Glutamatergic neuron (in vitro differentiated cells): ENCODE measurements at regions not wholly inside any gene's neighbourhood (a gene's known extent, or its start where the extent isn't known, plus 50 kb on each side); places are given as distances from the start of the nearest gene placed in this dataset.

Experiments
- DNase-seq: peaks from one replicate; pipeline ENCODE4 v3.0.0; 2022
- H3K27ac Mint-ChIP-seq: one replicate; pipeline ENCODE4 v1.8.0; 2020; ENCODE audit warnings: mild to moderate bottlenecking, mixed read lengths, inconsistent platforms; ENCODE audit not compliant: unreplicated experiment
- H3K27me3 Mint-ChIP-seq: one replicate; pipeline ENCODE4 v1.8.0; 2020; ENCODE audit warnings: mild to moderate bottlenecking, moderate library complexity, mixed read lengths, inconsistent platforms; ENCODE audit not compliant: unreplicated experiment
- H3K36me3 Mint-ChIP-seq: one replicate; pipeline ENCODE4 v1.8.0; 2020; ENCODE audit warnings: mild to moderate bottlenecking, mixed read lengths, inconsistent platforms; ENCODE audit not compliant: unreplicated experiment
- H3K4me1 Mint-ChIP-seq: one replicate; pipeline ENCODE4 v1.8.0; 2020; ENCODE audit warnings: mild to moderate bottlenecking, low read depth, mixed read lengths, inconsistent platforms; ENCODE audit not compliant: unreplicated experiment
- H3K4me3 Mint-ChIP-seq: one replicate; pipeline ENCODE4 v1.8.0; 2020; ENCODE audit warnings: mild to moderate bottlenecking, mixed read lengths, inconsistent platforms; ENCODE audit not compliant: unreplicated experiment
- H3K9me3 Mint-ChIP-seq: one replicate; pipeline ENCODE4 v1.8.0; 2020; ENCODE audit warnings: mild to moderate bottlenecking, moderate library complexity, mixed read lengths, inconsistent platforms; ENCODE audit not compliant: unreplicated experiment
- TF ChIP-seq, protein P1 (sequence below): fragments of 200-600 bp; sonication (generic); IDR thresholded peaks from one replicate; pipeline ENCODE4 v1.5.0; 2021; ENCODE audit not compliant: partially characterized antibody, unreplicated experiment

DNA sequence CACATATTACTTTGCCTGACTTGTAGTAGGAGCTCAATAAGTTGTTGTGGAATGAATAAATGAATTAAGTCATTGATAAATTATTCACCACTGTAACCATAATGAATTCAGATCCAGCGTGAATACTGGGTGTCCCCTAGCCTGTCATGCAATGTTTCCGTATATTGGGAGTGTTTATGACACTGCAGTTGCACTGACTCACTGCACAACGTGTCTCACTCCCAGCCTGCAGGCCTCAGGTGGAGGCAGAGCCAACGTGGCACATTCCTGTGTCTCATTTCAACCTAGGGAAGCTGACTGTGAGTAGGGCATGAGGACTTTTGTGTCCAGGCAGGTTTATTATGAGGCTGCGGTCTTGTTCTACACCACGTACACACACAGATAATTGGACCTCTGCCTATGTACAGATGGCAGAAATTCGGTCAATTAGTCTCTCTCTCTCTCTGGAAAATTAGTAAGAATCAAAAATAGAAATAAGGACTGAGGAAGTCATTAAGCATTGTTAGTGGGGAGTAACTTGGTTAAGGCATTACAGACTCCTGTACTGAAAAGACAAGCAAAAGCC is 299.1 kb upstream of the IGFBP3 start:
- no peaks in the 10 kb centered on the region for H3K36me3 Mint-ChIP-seq

DNA sequence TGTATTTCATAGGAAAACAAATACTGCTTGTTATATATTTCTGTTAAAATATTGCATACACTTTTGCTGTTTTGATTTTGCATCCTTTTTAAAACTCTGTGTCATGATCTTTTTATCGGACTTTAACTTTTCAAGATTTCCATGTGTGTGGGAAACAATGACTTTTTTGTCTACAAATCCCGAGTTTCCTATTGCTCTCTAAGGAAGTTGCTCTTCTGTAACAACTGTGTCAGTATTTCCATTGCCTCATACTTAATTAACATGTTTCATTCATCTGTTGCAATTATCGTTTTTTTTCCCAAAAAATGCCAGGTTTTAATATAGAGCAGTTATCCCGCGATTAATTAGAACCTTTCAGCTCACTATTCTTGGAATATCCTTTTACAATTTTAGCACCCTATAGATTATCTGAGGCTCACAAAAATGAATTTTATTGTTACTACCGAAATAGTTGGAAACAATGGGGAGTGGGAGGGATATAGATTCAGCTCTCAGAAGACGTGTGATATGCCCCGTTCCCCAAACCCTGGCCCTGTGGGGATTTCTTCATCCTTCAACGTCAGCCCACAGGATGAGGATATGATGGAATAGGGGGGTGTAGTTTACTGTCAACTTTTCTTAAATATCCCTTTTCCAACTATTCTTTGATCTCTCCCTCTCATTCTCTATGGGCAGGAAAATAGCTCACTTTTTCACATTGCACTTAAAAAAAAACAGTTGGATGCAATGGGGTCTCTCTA is 297.6 kb upstream of the IGFBP3 start:
- H3K9me3 Mint-ChIP-seq = no peaks in the 10 kb centered on the region
- H3K36me3 Mint-ChIP-seq = no peaks in the 10 kb centered on the region
- no peak overlapping the region for H3K4me3 Mint-ChIP-seq
- DNase-seq = no peak
- H3K27ac Mint-ChIP-seq = no peak overlapping the region
- no peaks in the 10 kb centered on the region for H3K27me3 Mint-ChIP-seq
- TF ChIP-seq, protein P1, sequence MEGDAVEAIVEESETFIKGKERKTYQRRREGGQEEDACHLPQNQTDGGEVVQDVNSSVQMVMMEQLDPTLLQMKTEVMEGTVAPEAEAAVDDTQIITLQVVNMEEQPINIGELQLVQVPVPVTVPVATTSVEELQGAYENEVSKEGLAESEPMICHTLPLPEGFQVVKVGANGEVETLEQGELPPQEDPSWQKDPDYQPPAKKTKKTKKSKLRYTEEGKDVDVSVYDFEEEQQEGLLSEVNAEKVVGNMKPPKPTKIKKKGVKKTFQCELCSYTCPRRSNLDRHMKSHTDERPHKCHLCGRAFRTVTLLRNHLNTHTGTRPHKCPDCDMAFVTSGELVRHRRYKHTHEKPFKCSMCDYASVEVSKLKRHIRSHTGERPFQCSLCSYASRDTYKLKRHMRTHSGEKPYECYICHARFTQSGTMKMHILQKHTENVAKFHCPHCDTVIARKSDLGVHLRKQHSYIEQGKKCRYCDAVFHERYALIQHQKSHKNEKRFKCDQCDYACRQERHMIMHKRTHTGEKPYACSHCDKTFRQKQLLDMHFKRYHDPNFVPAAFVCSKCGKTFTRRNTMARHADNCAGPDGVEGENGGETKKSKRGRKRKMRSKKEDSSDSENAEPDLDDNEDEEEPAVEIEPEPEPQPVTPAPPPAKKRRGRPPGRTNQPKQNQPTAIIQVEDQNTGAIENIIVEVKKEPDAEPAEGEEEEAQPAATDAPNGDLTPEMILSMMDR = no peak
- H3K4me1 Mint-ChIP-seq = no peaks in the 10 kb centered on the region

More for the DNA sequence above, 299.1 kb upstream of the IGFBP3 start:
- no peak for DNase-seq
- Mint-ChIP-seq H3K27ac (no peak overlapping the region), H3K4me3 (no peak overlapping the region), H3K4me1 (no peaks in the 10 kb centered on the region), H3K9me3 (no peaks in the 10 kb centered on the region), H3K27me3 (no peaks in the 10 kb centered on the region)
- TF ChIP-seq, protein P1 = no peak

DNA sequence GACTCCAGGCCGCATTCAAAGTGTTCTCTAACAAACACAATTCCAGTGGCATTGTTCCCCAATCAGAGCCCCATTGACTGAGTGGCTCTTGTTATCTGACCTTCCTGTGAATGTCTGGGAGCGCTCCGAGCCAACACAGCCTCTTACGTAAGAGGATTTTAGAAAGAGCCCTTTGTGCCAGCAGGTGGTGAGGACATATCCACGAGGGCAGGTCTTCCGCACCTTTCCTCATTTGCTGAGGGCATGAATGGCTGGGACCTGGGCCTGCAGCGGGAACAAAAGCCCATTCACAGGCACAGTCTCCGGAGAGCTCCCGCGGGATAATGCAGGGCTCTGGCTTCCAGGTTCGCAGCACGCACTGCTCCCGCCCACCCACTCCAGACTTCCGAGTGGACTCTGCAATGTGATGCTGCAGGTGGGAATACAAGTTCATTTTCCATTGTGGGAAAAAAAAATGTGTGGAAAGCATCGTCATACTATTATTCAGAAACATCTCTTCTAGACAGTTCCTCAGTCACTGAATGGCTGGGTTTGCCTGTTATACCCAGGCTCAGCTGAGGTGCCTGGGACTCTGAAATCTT is 295.0 kb upstream of the IGFBP3 start:
- Mint-ChIP-seq H3K9me3 (peaks cover 1% of the 10 kb centered on the region), H3K27ac (no peak overlapping the region)
- DNase-seq = no peak

DNA sequence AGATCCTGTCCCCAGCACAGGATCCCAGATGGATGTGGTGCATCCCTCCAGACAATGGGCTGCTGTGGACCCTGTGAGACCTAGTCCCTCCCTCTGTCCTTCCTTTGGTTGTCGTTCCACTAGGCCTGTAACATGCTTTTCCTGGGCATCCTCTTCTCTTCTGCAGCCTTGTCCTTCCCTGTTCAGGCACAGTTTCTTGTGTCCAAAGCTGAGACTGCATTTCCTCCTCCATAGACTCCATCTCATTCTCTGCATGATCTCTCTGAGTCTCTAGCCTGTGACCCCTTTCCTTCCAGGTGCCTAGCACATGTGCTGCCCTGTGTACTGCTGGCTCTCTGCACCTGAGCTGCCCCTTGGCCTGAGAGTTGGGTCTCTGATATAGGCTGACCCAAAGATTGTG is 293.5 kb upstream of the IGFBP3 start:
- TF ChIP-seq, protein P1 = no peak
- Mint-ChIP-seq H3K27ac (no peak overlapping the region), H3K36me3 (no peaks in the 10 kb centered on the region), H3K4me1 (no peaks in the 10 kb centered on the region), H3K4me3 (no peak overlapping the region), H3K9me3 (peaks cover 2% of the 10 kb centered on the region), H3K27me3 (no peaks in the 10 kb centered on the region)
- no peak for DNase-seq

More for the DNA sequence above, 295.0 kb upstream of the IGFBP3 start:
- Mint-ChIP-seq H3K27me3 (no peaks in the 10 kb centered on the region), H3K4me1 (no peaks in the 10 kb centered on the region), H3K36me3 (no peaks in the 10 kb centered on the region), H3K4me3 (no peak overlapping the region)
- TF ChIP-seq, protein P1 = no peak

DNA sequence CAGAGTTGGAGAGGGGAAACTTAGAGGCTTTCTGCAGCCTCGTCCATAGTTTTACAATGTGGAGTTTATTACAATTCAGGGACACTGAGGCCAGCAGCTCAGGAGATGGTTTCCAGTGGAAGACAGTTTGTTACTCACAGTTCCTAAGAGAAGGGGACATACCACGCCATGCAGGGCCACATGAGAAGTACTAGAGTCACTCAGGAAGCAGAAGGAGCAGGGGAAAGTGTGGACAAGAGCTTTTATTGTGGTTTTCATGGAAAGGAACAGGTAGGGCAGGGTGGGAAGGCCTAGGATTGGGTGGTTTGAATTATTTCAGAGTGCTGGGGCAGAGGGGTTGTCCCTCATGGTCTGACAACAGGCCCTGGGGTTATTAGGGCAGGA is 292.1 kb upstream of the IGFBP3 start:
- Mint-ChIP-seq H3K9me3 (peaks cover 4% of the 10 kb centered on the region), H3K4me3 (no peak overlapping the region), H3K4me1 (no peaks in the 10 kb centered on the region), H3K36me3 (no peaks in the 10 kb centered on the region), H3K27me3 (no peaks in the 10 kb centered on the region), H3K27ac (no peak overlapping the region)
- DNase-seq = no peak
- TF ChIP-seq, protein P1 = no peak
